ENCODE measurements at regions not wholly inside any gene's neighbourhood (a gene's known extent, or its start where the extent isn't known, plus 50 kb on each side); places are given as distances from the start of the nearest gene placed in this dataset.

GRCh38 chr3:31213869-31214486 is 318.7 kb upstream of the STT3B start:
- Histone ChIP-seq H3K9me3 (no peaks in the 10 kb centered on the region), H3K4me3 (no peak overlapping the region), H3K27ac (no peak overlapping the region), H3K4me1 (no peaks in the 10 kb centered on the region), H3K27me3 (no peaks in the 10 kb centered on the region), H3K36me3 (no peaks in the 10 kb centered on the region)
- ATAC-seq, result no peak
- no peak for TF ChIP-seq EP300 (IDR thresholded peaks at IDR 0.05)
- TF ChIP-seq POLR2A (IDR thresholded peaks at IDR 0.05), result no peak
- no peak for TF ChIP-seq POLR2AphosphoS5 (IDR thresholded peaks at IDR 0.05)
- TF ChIP-seq CTCF (IDR thresholded peaks at IDR 0.05), result no peak
- 77 to 79% methylated on average over 4 to 7 of the region's 7 CpGs for WGBS, 2 donors (ENCODE audit: low coverage in 1 of 2)

- Histone ChIP-seq H3K4me3 (no peak overlapping the region), H3K36me3 (no peaks in the 10 kb centered on the region), H3K9me3 (no peaks in the 10 kb centered on the region), H3K27ac (no peak overlapping the region), H3K4me1 (no peaks in the 10 kb centered on the region), H3K27me3 (no peaks in the 10 kb centered on the region)
- 94 to 100% methylated on average over 3 of the region's 3 CpGs for WGBS, 2 donors (ENCODE audit: low coverage in 1 of 2)
- no peak for ATAC-seq
- TF ChIP-seq POLR2AphosphoS5 (IDR thresholded peaks at IDR 0.05), result no peak
- TF ChIP-seq POLR2A (IDR thresholded peaks at IDR 0.05), result no peak
- no peak for TF ChIP-seq EP300 (IDR thresholded peaks at IDR 0.05)
- TF ChIP-seq CTCF (IDR thresholded peaks at IDR 0.05), result no peak
Measured at GRCh38 chr3:31218082-31218481, 314.6 kb upstream of the STT3B start.

- no peak for ATAC-seq
Measured at GRCh38 chr3:31219131-31219843, 313.4 kb upstream of the STT3B start.

GRCh38 chr3:31220431-31220830 is 312.3 kb upstream of the STT3B start:
- Histone ChIP-seq H3K27me3 (no peaks in the 10 kb centered on the region), H3K9me3 (no peaks in the 10 kb centered on the region), H3K36me3 (no peaks in the 10 kb centered on the region), H3K4me3 (no peak overlapping the region), H3K4me1 (no peaks in the 10 kb centered on the region), H3K27ac (no peak overlapping the region)
- ATAC-seq, result no peak
- TF ChIP-seq EP300 (IDR thresholded peaks at IDR 0.05) (no peak), POLR2AphosphoS5 (IDR thresholded peaks at IDR 0.05) (no peak), CTCF (IDR thresholded peaks at IDR 0.05) (no peak), POLR2A (IDR thresholded peaks at IDR 0.05) (no peak)
- 95 to 97% methylated on average over 3 to 4 of the region's 4 CpGs for WGBS, 2 donors (ENCODE audit: low coverage in 1 of 2)

More at GRCh38 chr3:31219131-31219843, 313.4 kb upstream of the STT3B start:
- no peak overlapping the region for H3K4me3 ChIP-seq
- WGBS, 2 donors (ENCODE audit: low coverage in 1 of 2), result 59 to 100% methylated on average over 1 to 2 of the region's 2 CpGs
- H3K36me3 ChIP-seq, result no peaks in the 10 kb centered on the region
- H3K9me3 ChIP-seq, result no peaks in the 10 kb centered on the region
- no peaks in the 10 kb centered on the region for H3K4me1 ChIP-seq
- no peak overlapping the region for H3K27ac ChIP-seq
- no peaks in the 10 kb centered on the region for H3K27me3 ChIP-seq
- TF ChIP-seq POLR2A (IDR thresholded peaks at IDR 0.05) (no peak), POLR2AphosphoS5 (IDR thresholded peaks at IDR 0.05) (no peak), CTCF (IDR thresholded peaks at IDR 0.05) (no peak), EP300 (IDR thresholded peaks at IDR 0.05) (no peak)

- TF ChIP-seq CTCF (IDR thresholded peaks at IDR 0.05), result no peak
- no peak for TF ChIP-seq POLR2AphosphoS5 (IDR thresholded peaks at IDR 0.05)
- no peak for TF ChIP-seq EP300 (IDR thresholded peaks at IDR 0.05)
- no peak for TF ChIP-seq POLR2A (IDR thresholded peaks at IDR 0.05)
- H3K4me3 ChIP-seq, result no peak overlapping the region
- no peaks in the 10 kb centered on the region for H3K36me3 ChIP-seq
- no peak overlapping the region for H3K27ac ChIP-seq
- 80 to 89% methylated on average over 1 to 3 of the region's 4 CpGs for WGBS, 2 donors (ENCODE audit: low coverage in 1 of 2)
- ATAC-seq, result no peak
- H3K9me3 ChIP-seq, result no peaks in the 10 kb centered on the region
- H3K4me1 ChIP-seq, result no peaks in the 10 kb centered on the region
- H3K27me3 ChIP-seq, result no peaks in the 10 kb centered on the region
Measured at GRCh38 chr3:31223278-31223677, 309.4 kb upstream of the STT3B start.
